ENCODE measurements at regions not wholly inside any gene's neighbourhood (a gene's known extent, or its start where the extent isn't known, plus 50 kb on each side); places are given as distances from the start of the nearest gene placed in this dataset.

DNA sequence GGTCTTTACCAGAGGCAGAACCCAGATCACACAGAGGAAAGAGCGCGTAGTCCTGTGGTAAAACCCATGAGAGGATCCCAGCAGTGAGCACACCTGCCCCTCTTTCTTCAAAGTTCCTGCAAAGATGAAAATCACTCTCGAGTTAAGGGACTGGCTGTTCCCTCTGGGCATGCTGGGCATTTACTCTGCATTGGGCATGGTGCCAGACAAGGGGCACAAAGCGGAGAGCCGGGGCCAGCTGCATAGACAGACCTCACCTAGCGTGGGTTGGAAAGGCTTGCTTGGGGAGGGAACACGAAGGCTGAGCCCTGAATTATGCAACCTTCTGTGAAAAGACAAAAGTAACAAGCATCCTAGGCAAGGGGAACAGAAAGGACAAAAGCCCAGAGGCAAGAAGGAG, 120.0 kb upstream of the TCERG1L start:
- TF ChIP-seq, protein P1, sequence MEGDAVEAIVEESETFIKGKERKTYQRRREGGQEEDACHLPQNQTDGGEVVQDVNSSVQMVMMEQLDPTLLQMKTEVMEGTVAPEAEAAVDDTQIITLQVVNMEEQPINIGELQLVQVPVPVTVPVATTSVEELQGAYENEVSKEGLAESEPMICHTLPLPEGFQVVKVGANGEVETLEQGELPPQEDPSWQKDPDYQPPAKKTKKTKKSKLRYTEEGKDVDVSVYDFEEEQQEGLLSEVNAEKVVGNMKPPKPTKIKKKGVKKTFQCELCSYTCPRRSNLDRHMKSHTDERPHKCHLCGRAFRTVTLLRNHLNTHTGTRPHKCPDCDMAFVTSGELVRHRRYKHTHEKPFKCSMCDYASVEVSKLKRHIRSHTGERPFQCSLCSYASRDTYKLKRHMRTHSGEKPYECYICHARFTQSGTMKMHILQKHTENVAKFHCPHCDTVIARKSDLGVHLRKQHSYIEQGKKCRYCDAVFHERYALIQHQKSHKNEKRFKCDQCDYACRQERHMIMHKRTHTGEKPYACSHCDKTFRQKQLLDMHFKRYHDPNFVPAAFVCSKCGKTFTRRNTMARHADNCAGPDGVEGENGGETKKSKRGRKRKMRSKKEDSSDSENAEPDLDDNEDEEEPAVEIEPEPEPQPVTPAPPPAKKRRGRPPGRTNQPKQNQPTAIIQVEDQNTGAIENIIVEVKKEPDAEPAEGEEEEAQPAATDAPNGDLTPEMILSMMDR (IDR thresholded peaks at IDR 0.05; ENCODE audit: extremely low read depth, missing control alignments) = no peak
- DNase-seq (ENCODE audit: low spot score) = no peak

DNA sequence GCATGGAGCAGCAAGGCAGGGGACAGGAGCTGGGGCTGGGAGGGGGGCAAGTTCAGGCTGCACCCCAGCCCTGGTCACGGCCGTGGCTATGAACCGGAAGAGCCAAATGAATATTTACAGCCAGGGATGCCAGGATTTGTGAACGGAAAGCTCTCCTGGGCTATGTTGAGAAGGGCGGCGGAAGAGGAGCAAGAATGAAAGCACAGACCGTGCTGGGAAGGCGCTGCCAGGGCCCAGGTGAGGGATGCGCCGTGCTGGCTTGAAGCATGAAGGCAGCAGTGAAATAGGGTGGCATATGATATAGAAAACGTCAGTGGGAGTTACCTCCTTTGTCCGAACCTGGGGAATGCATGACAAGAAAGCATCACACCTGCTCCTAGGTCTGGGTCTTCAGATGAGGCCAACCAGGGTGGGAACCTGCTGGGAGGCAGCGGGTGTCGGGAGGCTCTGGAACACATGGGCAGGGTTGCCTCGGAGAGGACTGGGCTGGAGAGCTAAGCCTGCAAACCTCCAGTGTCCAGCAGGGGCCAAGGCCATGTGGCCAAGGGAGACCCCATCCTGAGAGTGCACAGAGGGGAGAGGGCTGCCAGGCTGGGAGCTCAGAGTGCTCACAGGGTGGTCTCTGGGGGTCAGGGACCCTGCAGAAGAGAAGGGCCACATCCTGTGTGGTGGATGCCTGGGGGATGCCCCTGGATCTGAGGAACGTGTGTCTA, 120.6 kb upstream of the TCERG1L start:
- TF ChIP-seq, protein P1 (IDR thresholded peaks at IDR 0.05; ENCODE audit: extremely low read depth, missing control alignments) = no peak
- no peak for DNase-seq (ENCODE audit: low spot score)

DNA sequence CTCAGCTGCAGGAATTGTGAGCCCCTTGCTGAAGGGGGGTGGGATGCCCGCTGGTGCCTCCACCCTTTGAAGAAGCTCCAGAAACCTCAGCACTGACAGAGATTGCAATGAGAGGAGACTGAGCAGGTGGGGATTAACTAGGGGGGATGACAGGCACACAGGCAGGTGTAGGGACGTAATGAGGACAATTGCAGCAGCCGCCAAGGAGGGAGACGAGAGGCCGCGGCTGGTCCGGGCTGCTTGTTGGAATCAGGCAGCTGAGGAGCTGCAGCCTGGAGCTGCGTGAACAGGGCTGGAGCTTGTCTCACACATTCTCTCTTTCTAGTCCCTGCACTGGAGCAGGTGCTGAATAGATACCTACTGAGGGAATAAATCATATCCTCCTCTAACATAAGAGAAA, 122.0 kb upstream of the TCERG1L start:
- no peak for DNase-seq (ENCODE audit: low spot score)
- TF ChIP-seq, protein P1 (IDR thresholded peaks at IDR 0.05; ENCODE audit: extremely low read depth, missing control alignments) = no peak

DNA sequence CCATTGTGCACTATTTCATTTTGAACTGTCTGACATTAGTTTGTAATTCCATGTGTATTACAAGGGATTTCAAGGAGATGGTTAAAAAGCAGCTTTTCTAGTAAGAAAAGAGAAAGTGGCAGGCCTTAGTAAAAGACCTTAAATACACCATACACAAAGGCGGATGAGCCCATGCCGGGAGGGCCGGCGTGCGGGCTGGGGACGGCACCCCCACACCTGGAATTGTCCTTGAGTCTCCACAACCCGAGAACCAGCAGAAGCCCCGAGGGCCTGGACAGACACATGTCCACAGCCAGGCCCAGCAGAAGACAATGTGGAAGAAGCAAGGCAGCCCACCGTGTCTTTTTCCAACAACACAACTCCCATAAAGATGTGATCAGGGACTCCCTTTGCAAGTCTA, 123.7 kb upstream of the TCERG1L start:
- TF ChIP-seq, protein P1 (IDR thresholded peaks at IDR 0.05; ENCODE audit: extremely low read depth, missing control alignments) = no peak
- no peak for DNase-seq (ENCODE audit: low spot score)

DNA sequence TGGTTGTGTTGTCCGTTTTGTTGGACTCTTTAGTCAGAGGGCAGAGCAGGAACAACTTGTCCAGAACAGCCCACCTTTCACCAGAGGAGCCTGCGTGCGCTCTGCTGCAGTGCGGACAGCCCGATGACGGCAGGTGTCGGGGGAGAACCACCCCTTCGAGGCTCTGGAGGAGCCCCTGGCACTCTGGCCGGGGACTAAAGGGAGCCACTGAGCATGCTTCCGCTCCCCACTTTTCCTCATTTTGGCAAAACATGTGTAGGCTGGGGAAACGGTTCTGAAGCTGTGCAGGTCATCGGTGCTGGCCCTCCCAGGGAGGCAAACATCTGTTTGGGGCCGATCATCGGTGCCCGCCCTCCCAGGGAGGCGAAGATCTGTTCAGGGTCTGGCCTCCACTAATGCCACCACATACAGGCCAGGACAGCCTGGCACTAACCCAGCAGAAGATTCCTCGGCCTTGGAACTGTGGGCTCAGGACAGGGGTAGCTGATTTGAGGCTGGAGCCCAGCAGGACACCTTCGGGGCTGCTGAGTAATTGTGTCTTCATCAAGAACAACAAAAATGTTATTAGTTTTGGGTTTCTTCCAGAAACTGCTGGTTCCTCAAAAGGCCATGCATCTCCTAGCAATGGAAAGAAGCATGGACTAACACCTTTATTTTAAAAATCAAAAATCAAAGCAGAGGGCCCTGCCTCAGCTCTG, 124.4 kb upstream of the TCERG1L start:
- TF ChIP-seq, protein P1 (IDR thresholded peaks at IDR 0.05; ENCODE audit: extremely low read depth, missing control alignments) = no peak
- DNase-seq (ENCODE audit: low spot score) = no peak

DNA sequence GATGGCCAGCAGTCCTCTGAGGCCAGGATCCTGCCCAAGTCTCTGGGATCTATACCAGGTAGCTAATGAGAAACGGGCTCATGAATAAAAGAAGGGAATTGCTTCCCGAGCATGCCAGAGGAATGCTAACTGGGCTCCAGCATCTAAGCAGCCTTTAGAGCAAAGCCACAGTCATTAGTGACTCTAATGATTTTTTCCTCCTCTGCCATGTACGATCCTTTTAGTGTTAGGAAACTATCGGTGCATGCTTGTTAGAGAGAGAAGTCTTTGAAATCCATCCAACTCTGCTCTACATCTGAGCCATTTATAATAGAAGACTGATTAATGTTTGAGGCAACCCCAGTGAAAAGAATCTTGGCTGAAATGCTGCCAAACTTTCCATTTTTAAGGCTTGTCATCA, 124.9 kb upstream of the TCERG1L start:
- TF ChIP-seq, protein P1 (IDR thresholded peaks at IDR 0.05; ENCODE audit: extremely low read depth, missing control alignments) = no peak
- no peak for DNase-seq (ENCODE audit: low spot score)
